Effector CD4-positive, alpha-beta T cell (primary cell): ENCODE measurements at regions not wholly inside any gene's neighbourhood (a gene's known extent, or its start where the extent isn't known, plus 50 kb on each side); places are given as distances from the start of the nearest gene placed in this dataset.
A peak's percentile ranks its signal among the peaks of the same experiment; 100 is the strongest.

ENCODE experiments used
- DNase-seq: peaks from one replicate; pipeline ENCODE4 v3.0.0-alpha.2; 2020

DNA sequence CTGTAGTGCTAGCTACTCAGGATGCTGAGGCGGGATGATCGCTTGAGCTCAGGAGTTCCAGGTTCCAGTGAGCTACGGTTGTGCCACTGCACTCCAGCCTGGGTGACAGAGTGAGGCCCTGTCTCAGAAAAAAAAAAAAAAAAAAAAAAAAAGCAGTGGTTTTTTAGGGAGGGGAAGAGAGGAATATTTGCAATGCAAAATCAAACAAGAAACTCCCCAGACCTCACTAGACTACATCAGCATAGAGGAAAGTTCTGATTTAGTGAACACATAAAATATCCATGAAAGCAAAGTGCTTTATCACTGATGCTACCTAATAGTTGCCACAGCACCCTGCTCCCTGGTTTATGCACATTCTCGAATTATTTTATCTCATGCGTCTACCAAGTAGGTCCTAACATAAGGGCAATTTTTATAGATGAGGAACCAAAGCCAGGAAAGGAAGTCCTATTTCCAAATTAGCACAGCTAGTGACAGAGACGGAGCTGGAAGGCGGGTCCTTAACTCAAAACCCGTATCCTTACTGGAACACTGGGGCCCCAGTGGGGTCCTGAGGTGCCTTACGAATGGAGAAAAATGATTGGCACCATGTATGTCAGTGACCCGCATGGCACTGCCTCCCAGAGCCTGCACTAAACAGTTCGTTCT lies 50.7 kb upstream of the GPR157 start:
- DNase-seq = no peak

DNA sequence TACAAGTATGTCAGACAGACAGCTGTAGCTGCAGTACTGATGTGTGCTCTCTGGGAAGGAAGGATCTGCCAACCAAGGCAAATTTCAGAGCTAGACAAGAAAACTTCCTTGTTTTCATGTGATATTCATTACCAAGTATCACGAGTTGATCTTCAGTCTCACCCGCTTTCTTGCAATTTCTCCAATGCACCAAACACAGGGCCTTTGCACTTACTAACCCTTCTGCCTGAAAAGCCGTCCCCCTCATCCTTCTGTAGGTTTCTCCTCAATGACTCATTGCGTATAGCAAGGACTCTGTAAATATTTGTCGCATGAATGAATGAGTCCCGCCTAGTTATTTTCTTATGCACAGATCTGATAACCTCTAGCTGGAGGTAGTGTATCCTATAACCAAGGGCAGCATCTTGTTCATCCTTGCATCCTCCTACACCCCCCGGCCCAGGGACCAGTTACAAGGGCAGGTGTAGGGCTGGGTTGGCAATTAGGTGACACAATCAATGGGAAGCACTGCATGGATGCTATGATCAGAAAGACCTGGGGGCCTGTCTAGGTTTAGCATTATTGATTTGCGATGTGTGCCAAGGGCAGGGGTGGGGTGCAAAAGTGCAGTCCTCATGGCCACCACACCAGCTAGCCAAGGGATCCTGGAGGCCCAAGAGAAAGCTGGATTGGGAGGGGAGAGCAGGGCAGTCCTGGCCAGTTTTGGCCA lies 51.4 kb upstream of the GPR157 start:
- no peak for DNase-seq

DNA sequence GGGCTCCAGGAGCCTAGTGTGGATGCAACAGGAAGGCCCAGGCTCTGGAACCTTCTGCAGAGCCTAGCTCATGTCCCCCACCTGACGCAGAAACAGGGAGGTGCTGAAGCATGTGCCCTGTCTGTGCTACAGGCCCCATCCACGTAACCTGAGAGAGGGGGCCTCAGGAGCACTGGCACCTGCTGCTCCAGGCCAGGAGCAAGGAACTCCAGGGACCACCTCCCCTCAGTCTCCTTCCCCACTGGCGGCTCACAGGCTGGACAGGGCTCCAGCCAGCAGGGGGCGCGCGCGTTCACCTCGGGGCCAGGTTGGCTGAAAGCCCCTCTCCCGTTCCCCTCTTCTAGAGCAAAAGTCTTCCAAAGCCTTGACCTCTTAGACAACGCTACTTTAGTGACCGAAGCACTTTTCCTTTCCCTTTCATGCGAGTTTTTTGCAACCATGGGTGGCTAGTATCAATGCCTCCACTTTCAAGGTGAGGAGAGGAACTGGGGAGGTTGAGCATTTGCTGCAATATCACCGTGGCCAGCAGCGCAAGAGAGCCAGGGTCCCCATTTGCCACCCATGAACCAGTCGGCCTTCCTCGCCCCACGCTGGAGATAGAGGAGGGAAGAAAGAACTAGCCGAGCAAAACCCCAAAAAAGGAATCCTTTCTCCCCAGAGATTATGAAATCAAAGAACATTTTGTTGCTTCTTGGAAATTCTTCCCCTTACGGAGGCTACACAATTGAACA lies 52.4 kb upstream of the GPR157 start:
- peak; percentile 58 for DNase-seq

DNA sequence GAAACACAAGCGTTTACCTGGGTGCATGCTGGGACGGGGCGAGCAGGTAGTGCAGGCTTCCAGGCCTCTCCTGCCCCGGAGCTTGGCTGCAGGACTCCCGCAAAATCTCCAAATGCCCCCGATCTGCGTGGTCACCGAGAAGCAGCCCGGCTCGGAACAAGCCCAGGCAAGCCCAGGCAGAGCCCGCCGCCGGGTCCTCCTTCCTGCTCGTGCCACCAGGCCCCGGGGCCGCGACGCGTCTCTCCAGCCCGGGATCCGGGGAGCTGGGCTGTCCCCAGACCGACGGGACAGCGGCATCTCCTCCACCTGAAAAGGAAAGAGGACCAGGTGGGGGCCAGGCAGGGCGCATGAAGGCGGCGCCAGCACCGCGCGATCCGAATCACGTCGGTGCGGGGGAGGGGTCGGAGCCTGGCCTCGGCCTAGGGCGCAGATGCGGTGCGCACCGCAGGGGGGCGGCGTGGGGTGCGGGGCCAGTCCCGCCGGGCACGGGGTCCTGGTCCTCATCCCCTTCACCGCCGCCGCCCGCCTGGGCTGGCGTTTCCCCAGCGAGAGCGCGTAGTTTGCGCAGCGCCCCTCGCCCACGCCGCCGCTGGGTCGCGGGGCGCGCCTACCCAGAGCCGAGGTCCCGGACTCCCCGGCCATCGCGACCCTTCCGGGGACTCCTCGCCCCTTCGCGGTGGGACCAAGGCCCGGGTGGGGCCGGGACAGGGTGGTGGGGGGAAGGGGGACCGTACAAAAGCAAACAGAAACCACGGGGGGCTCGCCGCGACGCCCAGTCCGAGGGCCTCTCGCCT lies 52.4 kb upstream of the H6PD start:
- DNase-seq = no peak

DNA sequence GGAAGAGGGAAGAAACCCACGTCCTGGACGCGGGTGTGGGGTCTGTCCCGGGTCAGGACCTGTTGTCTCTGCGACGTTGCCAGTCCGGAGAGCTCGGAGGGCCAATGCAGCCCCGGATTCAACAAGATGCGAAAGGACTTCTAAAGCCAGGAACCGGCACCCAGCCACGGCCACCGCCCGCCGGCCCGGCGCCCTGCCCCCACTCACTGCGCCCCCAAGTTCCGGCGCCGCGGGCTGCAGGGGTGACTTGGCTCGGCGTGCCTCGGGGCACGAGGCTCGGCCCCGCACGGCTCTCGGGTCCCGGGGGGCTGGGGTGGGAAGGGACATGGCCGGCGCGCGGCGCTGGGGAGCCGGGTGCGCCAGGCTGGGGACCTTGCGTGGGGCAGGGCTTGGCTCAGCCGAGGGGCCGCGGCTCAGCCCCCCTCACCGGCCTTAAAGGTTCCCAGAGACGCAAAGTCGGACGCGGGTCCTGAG lies 51.8 kb upstream of the H6PD start:
- DNase-seq = no peak

DNA sequence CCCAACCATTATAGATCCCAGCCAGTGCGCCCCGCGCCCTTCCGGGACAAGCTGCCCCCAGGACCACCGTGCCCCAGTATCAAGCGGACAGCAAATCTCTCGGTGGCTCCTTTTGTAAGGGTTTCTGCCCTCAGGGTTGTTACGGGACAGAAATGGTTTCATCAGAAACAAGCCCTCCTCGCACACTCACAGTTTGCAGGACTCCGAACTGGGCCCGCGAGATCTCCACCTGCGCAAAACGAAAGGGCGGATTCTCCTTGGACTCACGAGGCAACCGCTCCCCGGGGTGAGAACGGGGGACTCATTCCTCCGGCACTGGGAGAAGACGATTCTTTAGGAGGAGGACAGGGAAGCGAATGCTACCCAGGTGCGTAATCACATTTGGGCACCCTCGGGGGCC lies 51.1 kb upstream of the H6PD start:
- DNase-seq = no peak

DNA sequence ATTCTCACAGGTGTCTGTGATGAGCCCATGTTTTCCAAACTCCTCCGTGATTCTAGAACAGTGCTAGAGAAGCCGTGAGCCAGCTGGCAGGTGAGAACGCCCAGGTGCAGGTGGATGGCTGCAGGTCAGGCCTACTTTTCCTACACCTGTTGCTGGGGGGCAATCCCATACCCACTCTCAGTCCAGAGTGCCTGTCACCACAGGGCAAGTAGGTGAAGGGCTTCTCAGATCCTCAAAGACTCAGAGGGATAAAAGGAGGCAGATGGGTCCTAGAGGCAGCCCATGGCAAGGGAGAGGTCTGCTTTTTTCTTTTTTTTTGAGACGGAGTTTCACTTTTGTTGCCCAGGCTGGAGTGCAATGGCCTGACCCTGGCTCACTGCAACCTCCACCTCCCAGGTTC lies 50.7 kb upstream of the H6PD start:
- DNase-seq = no peak

DNA sequence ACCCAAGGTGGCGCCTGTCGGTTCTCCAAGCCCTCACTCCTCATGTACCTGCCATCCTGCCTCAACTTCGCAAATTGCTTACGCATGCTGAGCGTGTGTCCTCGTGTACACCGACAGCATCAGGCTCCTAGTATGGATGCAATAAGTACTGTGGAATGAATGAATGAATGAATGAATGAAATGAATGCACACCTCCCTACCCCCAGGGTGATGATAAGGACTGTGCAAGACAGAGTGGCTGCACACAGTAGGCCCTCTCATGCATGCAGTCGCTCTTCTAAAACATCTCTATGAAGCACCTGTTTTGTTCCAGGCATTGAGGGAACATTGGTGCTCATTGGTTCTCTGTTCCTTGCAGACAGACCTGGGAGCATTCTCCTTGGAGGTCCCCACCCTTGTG lies 49.8 kb upstream of the H6PD start:
- DNase-seq = no peak
